Esophagus squamous epithelium (tissue), 4 donors: ENCODE measurements at regions not wholly inside any gene's neighbourhood (a gene's known extent, or its start where the extent isn't known, plus 50 kb on each side); places are given as distances from the start of the nearest gene placed in this dataset.

ENCODE experiments used
- POLR2A ChIP-seq, 4 donors: fragments of 450-650 bp; IDR thresholded peaks; one replicate each; pipeline ENCODE4 v1.6.1; 2017; ENCODE audit warnings: antibody characterized with exemption in 4 of 4, mild to moderate bottlenecking in 4 of 4, moderate library complexity in 3 of 4
- TF ChIP-seq, protein P1 (sequence below), 6 experiments: fragments of 450-650 bp in 4 of 6; fragments of 200-600 bp in 2 of 6; sonication (generic) in 2 of 6; IDR thresholded peaks; one replicate each; pipeline ENCODE4 v1.5.1; 2016 to 2019; ENCODE audit warnings: antibody characterized with exemption in 6 of 6, mild to moderate bottlenecking in 4 of 6, moderate library complexity in 4 of 6

DNA sequence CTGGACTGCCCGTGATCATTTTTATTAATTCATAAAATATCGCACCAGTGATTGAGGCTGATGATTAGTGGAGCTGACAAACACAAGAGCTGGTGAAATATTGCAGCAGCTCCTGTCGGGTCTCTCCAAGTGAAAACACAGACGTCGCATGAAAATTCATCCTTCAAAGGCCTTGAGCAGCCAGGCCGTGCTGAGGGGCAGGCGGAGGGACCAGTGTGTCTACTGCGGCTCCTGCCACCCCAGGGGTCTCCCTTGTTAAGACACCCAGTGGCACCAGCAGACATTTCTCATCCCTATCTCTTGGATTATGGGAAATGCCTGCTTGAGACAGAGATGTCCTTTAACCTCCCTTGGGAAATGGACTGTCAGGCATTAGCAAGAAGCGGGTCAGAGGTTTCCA lies 289.4 kb upstream of the TLE3 start:
- TF ChIP-seq, protein P1, sequence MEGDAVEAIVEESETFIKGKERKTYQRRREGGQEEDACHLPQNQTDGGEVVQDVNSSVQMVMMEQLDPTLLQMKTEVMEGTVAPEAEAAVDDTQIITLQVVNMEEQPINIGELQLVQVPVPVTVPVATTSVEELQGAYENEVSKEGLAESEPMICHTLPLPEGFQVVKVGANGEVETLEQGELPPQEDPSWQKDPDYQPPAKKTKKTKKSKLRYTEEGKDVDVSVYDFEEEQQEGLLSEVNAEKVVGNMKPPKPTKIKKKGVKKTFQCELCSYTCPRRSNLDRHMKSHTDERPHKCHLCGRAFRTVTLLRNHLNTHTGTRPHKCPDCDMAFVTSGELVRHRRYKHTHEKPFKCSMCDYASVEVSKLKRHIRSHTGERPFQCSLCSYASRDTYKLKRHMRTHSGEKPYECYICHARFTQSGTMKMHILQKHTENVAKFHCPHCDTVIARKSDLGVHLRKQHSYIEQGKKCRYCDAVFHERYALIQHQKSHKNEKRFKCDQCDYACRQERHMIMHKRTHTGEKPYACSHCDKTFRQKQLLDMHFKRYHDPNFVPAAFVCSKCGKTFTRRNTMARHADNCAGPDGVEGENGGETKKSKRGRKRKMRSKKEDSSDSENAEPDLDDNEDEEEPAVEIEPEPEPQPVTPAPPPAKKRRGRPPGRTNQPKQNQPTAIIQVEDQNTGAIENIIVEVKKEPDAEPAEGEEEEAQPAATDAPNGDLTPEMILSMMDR (IDR thresholded peaks at IDR 0.05): no peak
- no peak for TF ChIP-seq POLR2A (IDR thresholded peaks at IDR 0.05)
